Upper lobe of right lung (tissue), 1 donor: ENCODE measurements at regions not wholly inside any gene's neighbourhood (a gene's known extent, or its start where the extent isn't known, plus 50 kb on each side); places are given as distances from the start of the nearest gene placed in this dataset.
"Not testable (repeated sequence)": the region's sequence is repeated elsewhere in the genome, so short reads cannot be mapped to it uniquely, and the experiment has no call there.

ENCODE experiments used
- ATAC-seq: fragments of 200-7000 bp; cut with Tn5 transposase; one replicate; pipeline ENCODE4 v1.9.1; 2020; ENCODE audit warnings: mild to moderate bottlenecking, moderate library complexity
- DNase-seq: peaks from one replicate; pipeline ENCODE4 v3.0.0-alpha.2; 2020
- H3K27ac ChIP-seq: fragments of 200-600 bp; one replicate; pipeline ENCODE4 v1.8.0; 2022
- H3K27me3 ChIP-seq: fragments of 200-600 bp; one replicate; pipeline ENCODE4 v1.8.0; 2022; ENCODE audit warnings: mild to moderate bottlenecking
- H3K36me3 ChIP-seq: fragments of 200-600 bp; one replicate; pipeline ENCODE4 v1.8.0; 2022
- H3K4me1 ChIP-seq: fragments of 200-600 bp; one replicate; pipeline ENCODE4 v1.8.0; 2022
- H3K4me3 ChIP-seq: fragments of 200-600 bp; one replicate; pipeline ENCODE4 v1.8.0; 2022; ENCODE audit warnings: mild to moderate bottlenecking
- H3K9me3 ChIP-seq: fragments of 200-600 bp; one replicate; pipeline ENCODE4 v1.8.0; 2022
- CTCF ChIP-seq: fragments of 200-600 bp; IDR thresholded peaks from one replicate; pipeline ENCODE4 v1.8.0; 2022; ENCODE audit warnings: antibody characterized with exemption
- intact Hi-C: fragments of 100-400 bp; cut with DNase I; formaldehyde crosslinking; loops from one replicate; pipeline ENCODE4 v1.11.0; 2022
- donor health status: DM: no; HTN: yes; CAD: no; lungs with severe emphysema.

GRCh38 chr6:137810554-137811120 lies 56.4 kb upstream of the TNFAIP3 start:
- intact Hi-C loops, result no loop called here

GRCh38 chr6:137811121-137811915 lies 55.7 kb upstream of the TNFAIP3 start:
- H3K27me3 ChIP-seq, result no peaks in the 10 kb centered on the region
- peak overlapping the region; percentile 63 for H3K27ac ChIP-seq
- DNase-seq (peak; percentile 84), ATAC-seq (peak; percentile 96)
- peaks cover 9% of the 10 kb centered on the region for H3K4me1 ChIP-seq
- no peaks in the 10 kb centered on the region for H3K9me3 ChIP-seq
- no peak overlapping the region for H3K4me3 ChIP-seq
- intact Hi-C loops, result no loop called here
- no peaks in the 10 kb centered on the region for H3K36me3 ChIP-seq
- TF ChIP-seq CTCF, result no peak

More at GRCh38 chr6:137810554-137811120, 56.4 kb upstream of the TNFAIP3 start:
- H3K27ac ChIP-seq, result peak overlapping the region; percentile 63
- H3K4me1 ChIP-seq, result peaks cover 9% of the 10 kb centered on the region
- H3K4me3 ChIP-seq, result no peak overlapping the region
- H3K27me3 ChIP-seq, result no peaks in the 10 kb centered on the region
- H3K9me3 ChIP-seq, result no peaks in the 10 kb centered on the region
- TF ChIP-seq CTCF, result no peak
- DNase-seq (no peak), ATAC-seq (peak; percentile 18)
- no peaks in the 10 kb centered on the region for H3K36me3 ChIP-seq

- H3K36me3 ChIP-seq, result no peaks in the 10 kb centered on the region
- no peak for TF ChIP-seq CTCF
- H3K4me3 ChIP-seq, result no peak overlapping the region
- ATAC-seq (peak; percentile 56), DNase-seq (no peak)
- peak overlapping the region; percentile 63 for H3K27ac ChIP-seq
- H3K27me3 ChIP-seq, result no peaks in the 10 kb centered on the region
- peaks cover 9% of the 10 kb centered on the region for H3K4me1 ChIP-seq
- intact Hi-C loops, result no loop called here
- H3K9me3 ChIP-seq, result no peaks in the 10 kb centered on the region
These were observed 55.0 kb upstream of the TNFAIP3 start for GRCh38 chr6:137811916-137812553.

GRCh38 chr6:137813308-137813970 lies 53.6 kb upstream of the TNFAIP3 start:
- H3K27me3 ChIP-seq, result no peaks in the 10 kb centered on the region
- TF ChIP-seq CTCF, result no peak
- peaks cover 9% of the 10 kb centered on the region for H3K4me1 ChIP-seq
- ATAC-seq (no peak), DNase-seq (no peak)
- H3K36me3 ChIP-seq, result no peaks in the 10 kb centered on the region
- no peak overlapping the region for H3K27ac ChIP-seq
- H3K9me3 ChIP-seq, result no peaks in the 10 kb centered on the region
- H3K4me3 ChIP-seq, result no peak overlapping the region
- intact Hi-C loops, result no loop called here

- intact Hi-C loops, H3K27ac ChIP-seq, DNase-seq, ATAC-seq, H3K4me1 ChIP-seq, H3K36me3 ChIP-seq, H3K4me3 ChIP-seq, H3K9me3 ChIP-seq, H3K27me3 ChIP-seq: not testable (repeated sequence)
These were observed 53.0 kb upstream of the TNFAIP3 start for GRCh38 chr6:137814030-137814429.
